GDM1 (cell line): ENCODE measurements at regions not wholly inside any gene's neighbourhood (a gene's known extent, or its start where the extent isn't known, plus 50 kb on each side); places are given as distances from the start of the nearest gene placed in this dataset.
"Not testable (repeated sequence)": the region's sequence is repeated elsewhere in the genome, so short reads cannot be mapped to it uniquely, and the experiment has no call there.

ENCODE experiments used
- DNase-seq: peaks from one replicate; lab custom pipeline; 2025; lab: John Stamatoyannopoulos, UW

GRCh38 chrX:2162695-2163094 is 338.1 kb downstream of the DHRSX start:
- DNase-seq = no peak

- no peak for DNase-seq
Observed at GRCh38 chrX:2159861-2160260, 340.9 kb downstream of the DHRSX start.

- peak; percentile 55 for DNase-seq
Observed at GRCh38 chrX:2159393-2159792, 341.4 kb downstream of the DHRSX start.

GRCh38 chrX:2150722-2151121 is 350.1 kb downstream of the DHRSX start:
- DNase-seq = no peak

- DNase-seq = not testable (repeated sequence)
Observed at GRCh38 chrX:2150014-2150413, 350.8 kb downstream of the DHRSX start.

GRCh38 chrX:2149055-2149454 is 351.7 kb downstream of the DHRSX start:
- DNase-seq = not testable (repeated sequence)

- DNase-seq = no peak
Observed at GRCh38 chrX:2147928-2148327, 352.8 kb downstream of the DHRSX start.

- DNase-seq = peak; percentile 71
Observed at GRCh38 chrX:2145692-2146367, 354.9 kb downstream of the DHRSX start.

GRCh38 chrX:2137882-2138281 is 362.9 kb downstream of the DHRSX start:
- DNase-seq = no peak

- DNase-seq = no peak
Observed at GRCh38 chrX:2136848-2137247, 363.9 kb downstream of the DHRSX start.

GRCh38 chrX:2135421-2135820 is 365.4 kb downstream of the DHRSX start:
- DNase-seq = no peak

- DNase-seq = no peak
Observed at GRCh38 chrX:2134782-2135181, 366.0 kb downstream of the DHRSX start.
